Endothelial cell of umbilical vein (primary cell): ENCODE measurements at regions not wholly inside any gene's neighbourhood (a gene's known extent, or its start where the extent isn't known, plus 50 kb on each side); places are given as distances from the start of the nearest gene placed in this dataset.

ENCODE experiments used
- BruUV-seq: library from RNA; stranded (reverse); fragments of 400-500 nt; replicated peaks from 2 replicates; lab custom pipeline; 2021; lab: Mats Ljungman, UMichigan
- CTCF ChIA-PET: fragments of 300-600, 350-600 bp; sonication (Branson Sonifier 250); formaldehyde crosslinking; loops from one replicate; lab custom pipeline; 2021; ENCODE audit warnings: antibody characterized with exemption, inconsistent platforms; lab: Charles Lee
- POLR2A ChIA-PET: fragments of 300-600, 350-600 bp; sonication (Branson Sonifier 250); formaldehyde crosslinking; loops from one replicate; lab custom pipeline; 2021; ENCODE audit warnings: antibody characterized with exemption, inconsistent platforms; lab: Charles Lee
- DNase-seq: peaks from one replicate; pipeline ENCODE4 v3.0.0-alpha.2; 2011; ENCODE audit warnings: low read depth, low spot score
- FAIRE-seq: peaks from 2 replicates; lab custom pipeline; 2011; peaks lifted over from hg19 to GRCh38; lab: Jason Lieb, UNC
- H2AFZ ChIP-seq: 2 replicates; pipeline ENCODE4 v1.6.0; 2012; ENCODE audit warnings: low read depth, low read length, control low read depth, inconsistent platforms
- H3K27ac ChIP-seq: 2 replicates; pipeline ENCODE4 v1.5.1; 2011; ENCODE audit warnings: low read depth, mild to moderate bottlenecking, control low read depth, low read length, moderate library complexity; ENCODE audit not compliant: insufficient read depth
- H3K27me3 ChIP-seq, 2 experiments: 2 replicates each; pipeline versions ENCODE4 v1.6.0 to v1.6.1; 2011; ENCODE audit warnings: low read length in 2 of 2, mixed read lengths in 1 of 2; ENCODE audit not compliant: control insufficient read depth in 2 of 2, insufficient read depth in 2 of 2
- H3K36me3 ChIP-seq, 2 experiments: 2 replicates in 1 of 2; 3 replicates in 1 of 2; pipeline ENCODE4 v1.5.1; 2011; ENCODE audit warnings: low read length in 2 of 2, mild to moderate bottlenecking in 1 of 2, moderate library complexity in 1 of 2; ENCODE audit not compliant: control insufficient read depth in 2 of 2, insufficient read depth in 2 of 2; ENCODE audit errors: extremely low read depth in 1 of 2
- H3K4me1 ChIP-seq: 3 replicates; pipeline ENCODE4 v1.5.1; 2011; ENCODE audit warnings: mild to moderate bottlenecking, low read length; ENCODE audit not compliant: control insufficient read depth, insufficient read depth; ENCODE audit errors: extremely low read depth
- H3K4me2 ChIP-seq: 2 replicates; pipeline ENCODE4 v1.6.1; 2011; ENCODE audit warnings: low read length, control low read depth, mixed read lengths; ENCODE audit not compliant: insufficient read depth
- H3K4me3 ChIP-seq, 3 experiments: fragments of 200-600 bp in 1 of 3; sonication (generic), shearing (Covaris generic) in 1 of 3; replicated peaks in 1 of 3; 2 replicates each; pipeline ENCODE4 v1.5.1; 2011 to 2016; ENCODE audit warnings: control low read depth in 3 of 3, low read length in 3 of 3, mild to moderate bottlenecking in 2 of 3, inconsistent platforms in 1 of 3, low read depth in 1 of 3, moderate library complexity in 1 of 3; ENCODE audit not compliant: insufficient read depth in 1 of 3
- H3K79me2 ChIP-seq: 2 replicates; pipeline ENCODE4 v1.6.0; 2012; ENCODE audit warnings: low read length, inconsistent platforms; ENCODE audit not compliant: control insufficient read depth, insufficient read depth
- H3K9ac ChIP-seq: replicated peaks from 2 replicates; pipeline ENCODE3; 2011; ENCODE audit warnings: low read length, control low read depth; ENCODE audit not compliant: insufficient read depth; ENCODE audit errors: extremely low read depth
- H3K9me1 ChIP-seq: replicated peaks from 3 replicates; pipeline ENCODE4 v1.6.0; 2011; ENCODE audit warnings: mild to moderate bottlenecking, low read length; ENCODE audit not compliant: control insufficient read depth, insufficient read depth; ENCODE audit errors: extremely low read depth
- H3K9me3 ChIP-seq: replicated peaks from 2 replicates; pipeline ENCODE4 v1.5.1; 2012; ENCODE audit warnings: low read length, inconsistent platforms; ENCODE audit not compliant: control insufficient read depth, insufficient read depth
- H4K20me1 ChIP-seq: replicated peaks from 2 replicates; pipeline ENCODE3; 2011; ENCODE audit warnings: mild to moderate bottlenecking, low read length; ENCODE audit not compliant: control insufficient read depth, insufficient read depth; ENCODE audit errors: extremely low read depth
- CTCF ChIP-seq, 2 donors: IDR thresholded peaks; 1 replicate in 1 of 2; 2 replicates in 1 of 2; pipeline ENCODE4 v1.5.1; 2011; ENCODE audit warnings: low read length in 2 of 2, mild to moderate bottlenecking in 2 of 2, moderate library complexity in 2 of 2, control low read depth in 1 of 2, inconsistent platforms in 1 of 2, low read depth in 1 of 2; ENCODE audit not compliant: insufficient read depth in 1 of 2; ENCODE audit errors: extremely low read depth in 1 of 2
- EZH2 ChIP-seq: IDR thresholded peaks from 2 replicates; pipeline ENCODE4 v1.6.1; 2012; ENCODE audit warnings: borderline replicate concordance, low read depth, mild to moderate bottlenecking, moderate library complexity, low read length, inconsistent platforms; ENCODE audit not compliant: severe bottlenecking
- GATA2 ChIP-seq: IDR thresholded peaks from 2 replicates; pipeline ENCODE4 v1.7.0; 2011; ENCODE audit warnings: low read depth, mild to moderate bottlenecking, moderate library complexity, mixed read lengths, low read length; ENCODE audit not compliant: insufficient read length, insufficient read depth
- MAX ChIP-seq: IDR thresholded peaks from 2 replicates; pipeline ENCODE4 v1.6.1; 2011; ENCODE audit not compliant: insufficient read depth, insufficient read length
- MYC ChIP-seq: IDR thresholded peaks from one replicate; pipeline ENCODE4 v1.6.1; 2011; ENCODE audit warnings: mild to moderate bottlenecking, low read depth, low read length
- POLR2A ChIP-seq: IDR thresholded peaks from 2 replicates; pipeline ENCODE4 v1.6.1; 2012; ENCODE audit warnings: low read depth, mild to moderate bottlenecking, control low read depth, low read length
- POLR2AphosphoS5 ChIP-seq: IDR thresholded peaks from 2 replicates; pipeline ENCODE4 v1.6.1; 2012; ENCODE audit warnings: low read depth, mild to moderate bottlenecking, control low read depth, low read length, moderate library complexity; ENCODE audit not compliant: insufficient read depth
- dilution Hi-C: fragments of 300-500 bp; cut with MboI; formaldehyde crosslinking; loops from one replicate; pipeline ENCODE4 v1.15.0; 2019; ENCODE audit warnings: low sequenced_read_pairs; ENCODE audit not compliant: extremely low pct_ligation_motif_present
- intact Hi-C: fragments of 100-400 bp; cut with micrococcal nuclease; formaldehyde crosslinking; loops from one replicate; pipeline ENCODE4 v1.10.0; 2022

- DNase-seq (no peak), FAIRE-seq (no peak)
- H3K9ac ChIP-seq = no peak overlapping the region
- no peaks in the 10 kb centered on the region for H3K9me1 ChIP-seq
- no peaks in the 10 kb centered on the region for H3K36me3 ChIP-seq
- POLR2A ChIA-PET = no interaction called here
- H2AFZ ChIP-seq = no peak overlapping the region
- TF ChIP-seq EZH2 = no peak
- no peak for TF ChIP-seq POLR2A
- TF ChIP-seq POLR2AphosphoS5 = no peak
- TF ChIP-seq GATA2 = no peak
- H3K9me3 ChIP-seq = no peaks in the 10 kb centered on the region
- no peak overlapping the region for H3K4me3 ChIP-seq
- no peaks in the 10 kb centered on the region for H3K79me2 ChIP-seq
- no peak overlapping the region for H3K4me2 ChIP-seq
- intact Hi-C loops (no loop called here), dilution Hi-C loops (no loop called here)
- CTCF ChIA-PET = no interaction called here
- H4K20me1 ChIP-seq = no peaks in the 10 kb centered on the region
- BruUV-seq = no TSS peak
- no peaks in the 10 kb centered on the region for H3K27me3 ChIP-seq
- no peak overlapping the region for H3K27ac ChIP-seq
- H3K4me1 ChIP-seq = no peaks in the 10 kb centered on the region
Measured at GRCh38 chr4:159828687-159829086, 725.8 kb downstream of the RAPGEF2 start.

- intact Hi-C loops (no loop called here), dilution Hi-C loops (no loop called here)
- ChIA-PET POLR2A (no interaction called here), CTCF (no interaction called here)
- Histone ChIP-seq H3K4me3 (no peak overlapping the region), H4K20me1 (no peaks in the 10 kb centered on the region), H3K79me2 (no peaks in the 10 kb centered on the region), H3K4me1 (no peaks in the 10 kb centered on the region), H3K9me1 (no peaks in the 10 kb centered on the region), H3K36me3 (no peaks in the 10 kb centered on the region), H3K27me3 (no peaks in the 10 kb centered on the region), H3K4me2 (no peak overlapping the region), H3K9me3 (no peaks in the 10 kb centered on the region), H2AFZ (no peak overlapping the region), H3K9ac (no peak overlapping the region), H3K27ac (no peak overlapping the region)
- FAIRE-seq (no peak), DNase-seq (no peak)
- TF ChIP-seq CTCF (IDR thresholded peaks at IDR 0.05; ENCODE audit: extremely low read depth in 1 of 2, insufficient read depth in 1 of 2, low read depth in 1 of 2, low read length in 2 of 2) (no peak), EZH2 (no peak), MAX (no peak), MYC (no peak), POLR2AphosphoS5 (no peak), GATA2 (no peak), POLR2A (no peak)
- BruUV-seq = no TSS peak
Measured at GRCh38 chr4:159829184-159829583, 726.3 kb downstream of the RAPGEF2 start.
